ENCODE measurements at regions not wholly inside any gene's neighbourhood (a gene's known extent, or its start where the extent isn't known, plus 50 kb on each side); places are given as distances from the start of the nearest gene placed in this dataset.
A peak's percentile ranks its signal among the peaks of the same experiment; 100 is the strongest.

DNA sequence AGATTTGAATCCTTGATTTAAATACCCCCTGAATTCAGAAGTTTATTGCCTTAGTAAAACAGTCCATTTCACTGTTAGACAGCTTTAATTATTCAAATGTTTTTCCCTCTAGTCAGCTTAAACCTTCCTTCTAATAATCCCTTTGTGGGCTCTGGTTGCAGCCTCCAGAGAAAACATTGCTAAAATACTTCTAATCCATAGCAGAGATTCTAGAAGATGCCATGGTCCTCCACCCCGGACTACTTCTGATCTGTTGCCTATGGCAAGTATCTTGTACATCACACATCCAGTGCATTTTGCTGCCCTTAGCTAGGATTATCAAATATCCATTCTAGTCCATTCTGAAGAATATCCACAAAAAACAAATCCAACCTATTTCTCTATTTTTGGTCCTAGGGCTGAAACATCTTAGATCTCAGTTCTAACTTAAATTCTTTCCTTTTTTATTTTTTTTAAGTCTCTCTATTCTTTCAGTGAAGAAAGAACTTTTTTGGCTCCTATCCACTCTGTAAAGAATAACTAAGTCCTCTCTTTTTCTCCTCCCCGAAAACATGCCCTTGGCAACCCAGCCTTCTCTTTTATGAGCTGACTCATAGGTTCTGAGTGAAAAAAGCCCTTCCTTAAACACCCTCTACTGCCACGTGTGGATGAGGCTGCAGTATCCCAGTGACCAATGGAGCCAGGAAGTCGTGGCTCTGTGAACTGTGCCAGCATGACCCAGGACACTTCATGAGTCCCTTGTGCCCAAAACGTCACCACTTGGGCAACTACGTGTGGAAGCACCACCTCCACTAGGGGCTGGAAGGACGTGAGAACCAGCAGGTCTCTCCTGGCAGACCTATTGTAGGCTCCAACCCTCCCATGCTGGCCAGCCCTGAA is 349.8 kb downstream of the TNS1 start:
- no peak for DNase-seq

DNA sequence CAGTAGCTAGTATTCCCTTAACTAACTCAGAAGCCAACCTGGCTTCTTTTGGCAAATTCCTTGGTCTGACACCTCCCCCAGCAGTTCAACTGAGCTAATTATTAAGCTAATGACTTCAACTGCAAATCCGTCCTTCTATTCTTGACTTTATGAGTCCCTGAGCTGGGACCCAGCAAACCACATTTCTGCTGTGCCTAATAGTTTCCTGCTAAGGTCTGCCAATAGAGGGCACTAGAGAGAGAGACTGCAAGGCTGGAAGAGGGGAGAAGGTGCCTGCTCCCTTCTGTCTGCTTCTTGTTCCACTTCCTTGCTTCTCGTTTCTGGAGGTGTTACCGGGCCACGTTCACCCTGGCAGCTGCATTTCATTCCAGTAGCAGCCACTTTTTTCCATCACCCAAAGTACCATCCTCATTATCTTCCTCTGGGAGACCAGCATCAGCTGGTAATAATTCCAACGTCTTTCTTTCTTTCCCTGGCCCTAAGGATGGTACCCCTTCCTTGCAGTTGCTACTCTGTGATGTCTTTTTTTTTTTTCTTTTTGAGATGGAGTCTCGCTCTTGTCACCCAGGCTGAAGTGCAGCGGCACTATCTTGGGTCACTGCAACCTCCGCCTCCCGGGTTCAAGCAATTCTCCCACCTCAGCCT is 352.0 kb downstream of the TNS1 start:
- peak in 1 of 5 donors; percentile 19 for DNase-seq

DNA sequence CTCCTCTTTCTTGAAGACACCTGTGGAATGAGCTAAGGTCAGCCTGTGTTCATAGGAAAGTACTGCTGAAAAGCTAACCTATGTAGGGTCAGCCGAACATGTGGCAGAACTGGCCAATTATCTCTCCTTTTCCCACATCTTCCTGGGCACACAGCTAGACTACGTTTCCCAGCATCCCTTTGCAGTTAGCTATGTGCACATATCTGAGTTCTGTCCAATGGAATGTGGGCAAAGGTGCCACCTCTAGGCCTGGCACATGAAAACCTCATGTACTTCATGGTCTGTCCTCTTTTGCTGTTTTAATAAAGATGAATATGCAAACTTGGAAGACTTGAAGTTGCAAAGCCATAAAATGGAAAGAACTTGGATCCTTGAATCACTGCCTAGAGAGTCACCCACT is 352.6 kb downstream of the TNS1 start:
- no peak for DNase-seq

DNA sequence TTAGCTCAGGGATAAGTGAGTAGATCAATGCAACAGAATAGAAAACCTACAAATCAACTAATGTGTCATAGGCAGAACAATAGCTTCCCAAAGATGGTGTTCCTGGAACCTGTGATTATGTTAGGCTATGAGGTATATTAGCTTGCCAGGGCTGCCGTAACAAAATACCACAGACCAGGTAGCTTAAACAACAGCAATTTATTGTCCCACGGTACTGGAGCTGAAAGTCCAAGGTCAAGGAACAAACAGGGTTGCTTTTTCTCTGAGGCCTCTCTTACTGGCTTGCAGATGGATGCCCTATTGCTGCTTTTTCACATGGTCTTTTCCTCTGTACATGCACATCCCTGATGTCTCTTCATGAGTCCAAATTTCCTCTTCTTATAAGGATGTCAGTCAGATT is 354.9 kb downstream of the TNS1 start:
- DNase-seq: no peak

DNA sequence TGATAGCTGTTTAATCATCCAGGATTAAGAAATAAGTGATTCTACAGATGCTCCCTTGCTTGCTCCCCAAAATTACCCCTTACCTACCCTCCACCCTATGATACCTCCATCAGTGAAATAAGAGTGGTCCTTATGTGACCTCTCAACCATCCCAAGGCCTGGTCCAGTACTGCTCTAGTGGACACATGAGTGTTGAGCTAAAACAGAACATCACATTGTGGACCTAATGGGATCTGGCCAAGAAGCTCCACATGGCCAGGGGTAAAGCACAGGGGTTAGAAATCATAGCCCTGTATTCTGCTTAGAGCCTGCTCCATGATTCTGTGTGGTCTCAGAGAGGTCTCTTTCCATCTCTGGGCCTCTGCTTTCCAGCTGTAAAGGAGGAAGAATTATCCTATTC is 355.6 kb downstream of the TNS1 start:
- no peak for DNase-seq

DNA sequence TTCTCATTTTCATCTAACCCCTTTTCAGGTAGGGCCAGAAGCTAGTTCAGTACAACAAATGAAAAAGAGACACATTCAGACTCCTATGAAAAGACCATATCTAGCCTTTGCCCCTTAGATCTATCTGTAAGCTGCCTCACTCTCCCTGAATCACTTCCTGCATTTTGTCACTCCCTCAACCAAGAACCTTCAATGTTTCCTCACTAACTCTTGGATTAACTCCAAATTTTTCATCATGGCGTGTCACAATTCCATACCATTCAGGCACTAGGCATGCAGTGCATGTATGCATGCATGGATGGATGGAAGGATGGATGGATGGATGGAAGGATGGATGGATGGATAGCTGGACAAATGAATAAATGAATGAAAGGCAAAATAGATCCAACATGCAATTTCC is 356.9 kb downstream of the TNS1 start:
- no peak for DNase-seq

DNA sequence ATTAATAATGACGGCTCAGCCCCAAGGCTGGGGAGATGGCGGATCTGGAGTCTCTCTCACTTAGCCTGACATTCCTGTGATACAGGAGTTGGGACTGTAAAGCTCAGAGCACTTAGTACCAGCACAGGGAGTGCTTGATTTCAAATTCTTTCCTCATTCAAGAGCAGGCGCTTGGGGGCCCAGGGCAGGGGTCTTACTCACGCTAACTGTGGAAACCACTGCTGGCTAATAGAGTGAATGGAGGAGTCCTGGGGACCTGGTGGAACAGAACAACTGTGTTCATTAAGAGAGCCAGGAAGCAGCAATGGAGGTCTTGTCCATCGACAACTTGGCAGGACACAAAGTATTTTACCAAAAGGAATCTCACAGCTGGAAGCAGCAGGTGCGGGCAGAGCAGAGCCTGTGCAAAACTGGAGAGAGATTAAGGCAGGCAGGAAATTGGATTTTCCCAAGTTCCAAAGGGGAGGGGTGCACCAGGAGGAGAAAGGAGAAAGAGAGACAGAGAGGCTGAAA is 358.9 kb downstream of the TNS1 start:
- no peak for DNase-seq

DNA sequence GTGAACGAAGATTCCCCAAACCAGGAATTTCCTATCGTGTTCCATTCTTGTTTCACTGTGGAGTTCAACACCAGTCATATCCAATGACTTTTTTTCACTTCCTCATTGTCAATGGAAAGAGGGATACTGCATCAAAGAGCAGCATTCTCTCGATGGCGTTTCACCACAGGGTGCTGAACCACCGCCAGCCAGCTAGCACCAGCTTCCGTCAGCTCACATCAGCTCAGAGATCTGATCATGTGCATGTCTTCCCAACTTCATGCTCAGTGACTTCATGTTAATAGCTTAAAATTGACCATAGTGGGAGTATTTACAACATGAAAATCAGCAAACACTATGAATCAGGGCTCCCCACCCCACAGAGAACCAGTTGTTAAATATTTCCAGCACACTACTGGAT is 359.9 kb downstream of the TNS1 start:
- DNase-seq: no peak

DNA sequence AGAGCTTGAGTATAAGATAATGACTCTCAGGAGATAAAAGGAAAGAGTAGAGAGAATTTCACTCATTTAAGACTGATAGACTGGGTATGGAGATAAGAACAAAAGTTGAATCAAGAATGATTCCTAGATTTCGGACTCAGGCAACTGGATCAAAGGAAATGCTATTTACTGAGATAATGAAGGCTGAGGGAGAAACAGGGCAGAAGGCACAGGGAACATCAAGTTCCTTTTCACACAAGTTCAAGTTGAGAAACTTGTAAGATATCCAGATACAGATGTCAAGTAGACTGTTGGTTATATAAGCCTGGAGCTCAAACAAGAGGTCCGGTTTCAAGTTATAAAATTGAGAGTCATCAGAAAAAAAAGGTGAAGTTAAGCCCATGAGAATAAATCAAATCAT is 360.8 kb downstream of the TNS1 start:
- DNase-seq: no peak

DNA sequence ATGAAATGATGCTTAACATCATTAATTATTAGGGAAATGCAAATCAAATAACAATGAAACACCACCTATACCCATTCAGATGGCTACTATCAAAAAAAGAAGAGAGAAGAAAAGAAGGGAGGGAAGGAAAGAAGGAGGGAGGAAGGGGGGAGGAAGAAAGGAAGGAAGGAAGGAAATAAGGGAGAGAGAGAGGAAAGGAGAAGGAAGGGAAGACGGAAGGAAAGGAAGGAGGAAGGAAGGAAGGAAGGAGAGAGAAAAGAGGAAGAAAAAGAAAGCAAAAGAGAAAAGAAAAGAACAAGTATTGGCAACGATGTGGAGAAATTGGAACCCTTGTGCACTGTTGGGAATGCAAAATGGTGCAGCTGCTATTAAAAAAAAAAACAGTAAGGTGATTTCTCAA is 363.3 kb downstream of the TNS1 start:
- no peak for DNase-seq

DNA sequence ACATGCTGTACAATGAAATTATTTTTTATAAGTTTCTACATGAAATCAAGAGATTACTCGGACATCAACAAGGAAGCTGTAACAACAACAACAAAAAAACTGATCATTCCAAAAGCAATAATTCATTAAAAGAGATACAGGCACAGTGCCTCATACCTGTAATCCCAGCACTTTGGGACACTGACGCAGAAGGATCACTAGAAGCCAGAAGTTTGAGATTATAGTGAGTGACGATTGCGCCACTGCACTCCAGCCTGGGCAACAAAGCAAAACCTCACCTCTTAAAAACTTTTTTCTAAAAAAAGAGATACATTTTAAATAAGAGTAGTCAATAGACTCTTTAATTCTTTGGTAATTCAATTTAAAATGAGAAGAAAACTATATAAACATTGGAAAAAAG is 364.3 kb downstream of the TNS1 start:
- DNase-seq: no peak

DNA sequence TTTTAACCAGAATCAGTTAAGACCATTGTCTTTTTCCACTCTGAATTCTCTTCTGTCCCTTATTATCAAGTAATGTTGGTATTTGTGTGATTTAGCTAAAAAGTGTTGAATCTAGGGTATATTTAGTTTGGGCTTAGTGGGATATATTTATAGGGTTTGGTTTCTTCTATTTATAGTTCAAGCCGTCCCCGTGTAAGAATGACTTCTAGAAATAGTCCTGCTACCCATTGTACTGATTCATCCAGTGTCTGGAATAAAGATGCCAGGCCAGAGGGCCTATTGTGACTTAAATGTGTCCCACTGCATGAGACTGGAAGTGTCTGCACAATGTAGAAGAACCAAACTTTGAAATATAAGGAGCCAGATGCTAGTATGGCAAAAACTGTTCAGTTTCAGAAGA is 364.8 kb downstream of the TNS1 start:
- no peak for DNase-seq

DNA sequence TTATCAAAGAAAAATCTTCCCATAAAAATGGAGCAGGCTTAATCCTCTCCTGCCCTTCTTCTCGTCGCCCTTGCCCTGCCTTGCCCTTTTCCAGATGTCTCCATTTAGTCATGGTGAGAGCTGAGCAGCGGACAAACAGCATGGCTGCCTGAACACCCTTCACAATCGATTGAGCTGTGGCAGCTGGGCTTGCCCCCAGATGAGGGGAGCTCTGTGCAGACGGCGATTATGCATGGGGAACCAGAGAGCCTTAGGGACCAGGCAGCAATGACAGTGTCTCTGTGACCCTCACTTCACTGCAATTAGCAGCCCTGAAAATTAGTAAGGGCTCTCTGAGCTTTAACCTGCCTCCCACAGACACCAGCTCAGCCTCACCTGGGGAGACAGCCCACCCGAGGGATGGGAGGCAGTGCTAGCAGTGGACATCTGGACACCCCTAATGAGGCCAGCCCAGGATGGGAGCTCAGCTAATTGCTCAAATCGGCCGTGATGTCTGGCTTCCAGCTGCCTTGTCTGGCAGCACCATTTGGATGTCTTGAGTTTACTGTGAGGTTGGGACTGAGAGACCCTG is 365.7 kb downstream of the TNS1 start:
- DNase-seq: no peak

DNA sequence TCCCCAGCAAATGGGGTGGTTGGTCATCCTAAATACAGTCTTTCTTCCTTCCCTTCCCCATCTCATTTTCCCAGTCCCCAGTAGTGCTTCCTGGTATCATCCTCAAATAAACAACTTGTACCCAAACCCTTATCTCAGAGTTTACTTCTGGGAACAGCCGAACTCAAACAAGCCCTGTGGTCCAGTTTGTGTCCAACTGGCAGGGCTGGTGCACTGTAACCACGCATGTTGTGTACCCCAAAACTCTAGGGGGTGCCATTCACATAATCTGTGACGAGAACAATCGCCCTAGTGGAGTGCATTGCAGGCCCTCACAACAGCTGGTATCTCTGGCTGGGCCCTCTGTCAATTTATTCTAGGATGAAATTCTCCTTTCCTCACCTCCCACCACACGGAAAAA is 366.2 kb downstream of the TNS1 start:
- no peak for DNase-seq

DNA sequence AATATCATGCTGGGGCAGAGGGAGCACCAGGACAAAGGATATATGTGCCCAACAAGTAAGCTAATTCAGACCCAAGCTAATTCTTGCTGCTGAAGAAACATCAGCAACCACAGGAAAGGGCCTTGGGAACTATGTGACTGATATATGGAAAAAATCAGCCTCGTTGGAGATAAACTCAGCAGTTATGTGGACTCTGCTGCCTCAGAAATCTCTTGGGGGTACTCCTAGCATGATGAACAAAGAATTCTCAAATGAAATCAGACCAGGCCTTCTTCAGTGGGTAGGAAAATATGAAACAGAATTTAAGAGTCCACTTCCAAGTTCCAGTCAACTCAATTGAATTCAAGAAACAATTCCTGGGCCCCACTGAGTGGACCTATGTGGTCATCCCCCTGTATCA is 367.9 kb downstream of the TNS1 start:
- no peak for DNase-seq

DNA sequence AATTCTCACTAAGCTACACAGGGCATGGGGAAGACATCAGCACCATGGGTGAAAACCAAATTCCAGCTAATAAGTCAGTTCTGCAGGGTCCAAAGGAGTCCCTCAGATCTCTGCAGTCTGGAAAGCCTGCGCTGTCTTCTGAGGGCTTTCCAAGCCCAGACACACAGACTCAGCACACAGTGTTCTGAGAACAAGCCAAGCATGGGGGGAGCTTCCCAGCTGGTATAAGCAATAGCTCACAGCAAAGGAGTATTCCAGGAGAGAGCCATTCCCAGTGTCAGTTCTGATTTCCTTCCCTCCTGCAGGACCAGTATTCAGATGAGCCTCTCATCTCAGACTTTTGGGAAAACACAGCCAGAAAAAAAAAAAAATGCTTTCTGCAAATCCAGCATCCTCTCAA is 370.8 kb downstream of the TNS1 start:
- no peak for DNase-seq

DNA sequence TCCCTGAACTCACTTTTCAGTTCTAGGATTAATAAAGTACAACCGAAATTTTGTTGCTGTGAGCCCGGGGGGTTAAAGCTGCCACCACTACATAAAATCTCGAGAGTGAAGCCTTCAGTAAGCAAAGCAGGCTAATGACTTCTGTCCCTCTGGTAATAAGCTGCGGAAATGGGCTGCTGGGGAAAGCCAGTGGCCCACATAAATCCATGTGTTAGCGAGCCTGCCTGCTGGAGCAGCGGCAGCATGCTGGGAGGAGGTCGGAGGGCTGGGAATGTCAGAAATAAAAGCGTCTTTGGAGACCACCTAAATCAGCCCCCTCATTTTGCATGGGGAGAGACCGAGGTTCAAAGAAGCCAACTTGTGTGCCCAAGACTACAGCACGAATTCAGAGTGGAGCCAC is 371.7 kb downstream of the TNS1 start:
- DNase-seq: no peak

DNA sequence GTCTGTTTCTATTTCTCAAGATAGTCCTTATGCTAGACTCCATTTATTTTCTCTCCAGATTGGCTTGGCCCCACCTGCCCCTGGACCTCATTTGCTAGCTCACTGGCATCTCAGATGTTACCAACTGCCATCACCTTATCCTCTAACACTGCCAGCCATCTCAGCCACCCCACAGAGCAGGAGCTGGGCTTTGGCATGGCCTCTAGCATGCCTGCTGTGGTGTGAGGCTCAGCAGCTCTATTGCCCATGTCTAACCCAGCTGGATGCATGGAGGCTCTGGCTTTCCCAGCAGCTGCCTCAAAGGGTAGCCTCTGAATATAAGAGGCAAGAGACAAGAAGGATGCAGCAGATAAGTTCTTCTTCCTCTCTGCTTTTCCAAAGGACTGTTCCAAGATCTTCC is 373.4 kb downstream of the TNS1 start:
- no peak for DNase-seq

DNA sequence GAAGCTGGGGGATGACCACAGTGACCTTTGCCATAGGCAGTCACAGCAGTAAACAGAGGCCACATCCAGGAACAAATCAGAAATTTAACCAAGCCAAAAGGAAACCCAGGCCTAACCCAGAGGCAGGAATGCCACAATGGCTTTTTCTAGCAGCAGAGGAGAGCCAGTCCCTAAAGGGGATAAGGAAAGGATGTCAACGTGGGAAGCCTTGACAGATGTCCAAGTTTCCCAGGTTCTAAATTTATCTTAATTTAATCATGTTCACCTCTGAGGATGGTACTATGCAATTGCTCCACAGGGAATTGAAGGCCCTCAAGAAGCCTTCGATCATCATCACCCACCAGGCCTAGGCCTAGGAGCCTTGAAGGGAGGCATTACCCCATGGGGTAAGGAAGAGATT is 374.7 kb downstream of the TNS1 start:
- DNase-seq: no peak

DNA sequence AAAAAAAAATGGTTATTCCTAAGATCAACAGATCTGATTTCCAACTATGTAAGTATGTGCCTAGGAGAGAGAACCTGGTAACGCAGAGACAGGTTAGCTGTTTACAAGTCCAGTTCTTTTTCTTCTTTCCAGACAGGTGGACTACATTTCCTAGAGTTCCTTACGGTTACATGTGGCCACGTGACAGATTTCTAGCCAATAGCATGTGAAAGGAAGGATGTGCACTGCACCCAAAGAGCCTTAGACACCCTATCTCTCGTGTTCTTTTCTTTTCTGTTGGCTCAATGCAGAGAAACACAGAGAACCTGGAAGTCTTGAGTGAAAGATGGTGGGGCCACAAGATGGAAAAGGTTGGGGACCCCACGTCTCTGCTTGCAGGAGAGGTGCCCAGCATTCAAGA is 375.9 kb downstream of the TNS1 start:
- DNase-seq: no peak

DNA sequence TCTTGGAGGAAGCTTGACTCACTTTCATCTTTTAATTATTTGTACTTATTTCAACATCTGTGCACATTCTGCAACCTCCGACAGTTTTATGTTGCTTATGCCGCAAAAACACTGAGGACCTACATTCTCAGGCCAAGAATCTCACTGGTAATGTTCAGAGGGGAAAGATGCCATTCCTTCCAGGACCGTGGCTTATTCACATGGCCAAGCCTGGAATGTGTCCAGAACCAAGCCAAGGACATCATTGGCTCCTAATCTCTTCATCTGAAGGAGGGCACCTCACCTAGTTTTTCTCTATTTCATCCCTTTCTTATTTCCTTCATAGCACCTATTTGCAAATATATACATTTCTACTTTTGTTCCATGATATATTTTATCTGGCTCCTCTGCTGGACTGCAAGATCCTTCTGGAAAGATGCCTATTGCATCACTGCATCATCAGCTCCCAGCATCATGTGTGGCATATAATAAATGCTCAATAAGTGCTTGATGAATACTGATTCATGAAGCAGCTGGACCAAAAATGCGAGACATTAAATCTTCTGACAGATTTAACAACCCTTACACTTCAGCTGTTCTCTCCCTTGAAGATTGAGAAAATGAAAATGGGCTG is 377.1 kb downstream of the TNS1 start:
- DNase-seq: no peak

DNA sequence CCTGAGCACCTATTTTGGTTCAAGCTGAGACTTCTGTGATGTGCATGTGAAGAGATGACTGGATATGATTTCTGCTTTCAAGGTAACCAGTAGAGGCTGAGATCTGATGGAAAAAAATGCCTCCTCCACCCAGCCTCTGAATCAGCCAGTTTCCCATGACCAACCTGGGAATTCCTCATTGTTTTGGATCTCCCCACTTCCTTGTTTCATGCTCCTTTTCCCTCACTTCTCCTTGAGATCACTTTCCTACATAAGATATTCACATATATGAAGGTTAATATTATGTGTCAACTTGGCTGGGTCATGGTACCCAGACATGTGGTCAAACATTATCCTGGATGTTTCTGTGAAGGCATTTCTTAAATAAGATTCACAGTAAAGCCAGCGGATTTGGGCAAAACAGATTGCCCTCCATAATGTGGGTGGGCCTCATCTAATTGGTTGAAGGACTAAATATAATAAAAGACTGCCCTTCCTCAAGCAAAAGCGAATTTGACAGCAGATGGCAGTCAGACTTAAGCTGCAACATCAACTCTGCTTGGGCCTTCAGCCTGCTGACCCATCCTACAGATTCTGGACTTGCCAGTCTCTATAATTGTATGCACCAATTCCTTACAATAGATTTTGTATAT is 379.4 kb downstream of the TNS1 start:
- DNase-seq: no peak
